HG03095 (cell line): ENCODE measurements at regions not wholly inside any gene's neighbourhood (a gene's known extent, or its start where the extent isn't known, plus 50 kb on each side); places are given as distances from the start of the nearest gene placed in this dataset.

Source experiments
- ATAC-seq: cut with Tn5 transposase; IDR thresholded peaks from one replicate; pipeline ENCODE4 v1.9.1; 2021; ENCODE audit warnings: moderate library complexity; ENCODE audit not compliant: unreplicated experiment

GRCh38 chr2:2704428-2705090 is 373.5 kb upstream of the MYT1L start:
- no peak for ATAC-seq

GRCh38 chr2:2703762-2704427 is 372.8 kb upstream of the MYT1L start:
- ATAC-seq = no peak

GRCh38 chr2:2703172-2703571 is 372.1 kb upstream of the MYT1L start:
- ATAC-seq = no peak

GRCh38 chr2:2702385-2702784 is 371.3 kb upstream of the MYT1L start:
- ATAC-seq = no peak

GRCh38 chr2:2701813-2702212 is 370.7 kb upstream of the MYT1L start:
- no peak for ATAC-seq

GRCh38 chr2:2701176-2701781 is 370.2 kb upstream of the MYT1L start:
- ATAC-seq = no peak

GRCh38 chr2:2699121-2699505 is 368.0 kb upstream of the MYT1L start:
- no peak for ATAC-seq

GRCh38 chr2:2698182-2699120 is 367.4 kb upstream of the MYT1L start:
- ATAC-seq = no peak

- ATAC-seq = no peak
Observed at GRCh38 chr2:2696733-2697455, 365.8 kb upstream of the MYT1L start.

- no peak for ATAC-seq
Observed at GRCh38 chr2:2696325-2696724, 365.2 kb upstream of the MYT1L start.

GRCh38 chr2:2694746-2695145 is 363.7 kb upstream of the MYT1L start:
- no peak for ATAC-seq

GRCh38 chr2:2692599-2693389 is 361.7 kb upstream of the MYT1L start:
- no peak for ATAC-seq

GRCh38 chr2:2691419-2691818 is 360.3 kb upstream of the MYT1L start:
- ATAC-seq = no peak

GRCh38 chr2:2690985-2691384 is 359.9 kb upstream of the MYT1L start:
- no peak for ATAC-seq

GRCh38 chr2:2689306-2689705 is 358.2 kb upstream of the MYT1L start:
- no peak for ATAC-seq

GRCh38 chr2:2688254-2688653 is 357.2 kb upstream of the MYT1L start:
- ATAC-seq = no peak

GRCh38 chr2:2687745-2688144 is 356.7 kb upstream of the MYT1L start:
- ATAC-seq = no peak

GRCh38 chr2:2686222-2686621 is 355.1 kb upstream of the MYT1L start:
- no peak for ATAC-seq

- ATAC-seq = no peak
Observed at GRCh38 chr2:2683606-2684224, 352.6 kb upstream of the MYT1L start.
